Mesothelial cell of epicardium (in vitro differentiated cells): ENCODE measurements at regions not wholly inside any gene's neighbourhood (a gene's known extent, or its start where the extent isn't known, plus 50 kb on each side); places are given as distances from the start of the nearest gene placed in this dataset.

Experiments used
- DNase-seq, 2 experiments: peaks; one replicate each; pipeline ENCODE4 v3.0.0; 2021; ENCODE audit warnings: low spot score in 2 of 2; ENCODE audit not compliant: unreplicated experiment in 2 of 2
- H3K27ac Mint-ChIP-seq: 2 replicates; pipeline ENCODE4 v1.8.0; 2021; ENCODE audit warnings: mixed read lengths
- H3K27me3 Mint-ChIP-seq: 2 replicates; pipeline ENCODE4 v1.8.0; 2021; ENCODE audit warnings: low read depth, mixed read lengths
- H3K36me3 Mint-ChIP-seq: 2 replicates; pipeline ENCODE4 v1.8.0; 2021; ENCODE audit warnings: mixed read lengths
- H3K4me1 Mint-ChIP-seq: 2 replicates; pipeline ENCODE4 v1.8.0; 2021; ENCODE audit warnings: mixed read lengths
- H3K4me3 Mint-ChIP-seq: 2 replicates; pipeline ENCODE4 v1.8.0; 2021; ENCODE audit warnings: mild to moderate bottlenecking, moderate library complexity, mixed read lengths
- H3K9me3 Mint-ChIP-seq: 2 replicates; pipeline ENCODE4 v1.8.0; 2021; ENCODE audit warnings: mixed read lengths
- TF ChIP-seq, protein P1 (sequence below): fragments of 200-600 bp; sonication (generic); IDR thresholded peaks from one replicate; pipeline ENCODE4 v1.5.0; 2021; ENCODE audit warnings: antibody characterized with exemption; ENCODE audit not compliant: unreplicated experiment

DNA sequence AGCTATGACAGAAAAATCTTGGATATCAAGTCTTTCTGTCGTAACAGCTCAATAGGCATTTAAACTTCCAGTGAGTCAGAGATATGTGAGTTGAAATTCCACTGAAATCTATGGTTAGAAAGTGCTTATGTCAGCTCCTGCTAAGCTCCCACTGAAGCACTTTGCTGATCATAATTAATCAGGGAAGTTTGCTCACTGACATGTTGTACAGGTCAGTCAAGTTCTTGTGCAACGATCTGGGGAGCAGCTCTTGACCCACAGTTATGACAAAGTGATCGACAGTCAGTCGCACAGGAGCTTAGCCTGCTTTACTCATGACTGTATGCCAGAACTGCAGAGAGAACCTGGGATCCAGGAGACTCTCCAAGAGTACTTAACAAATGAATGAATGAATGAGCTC lies 453.5 kb downstream of the SOX2 start:
- DNase-seq = no peak
- H3K36me3 Mint-ChIP-seq = no peaks in the 10 kb centered on the region
- no peak overlapping the region for H3K4me3 Mint-ChIP-seq
- no peaks in the 10 kb centered on the region for H3K27me3 Mint-ChIP-seq
- H3K9me3 Mint-ChIP-seq = no peaks in the 10 kb centered on the region
- H3K4me1 Mint-ChIP-seq = peaks cover 3% of the 10 kb centered on the region
- H3K27ac Mint-ChIP-seq = no peak overlapping the region
- TF ChIP-seq, protein P1, sequence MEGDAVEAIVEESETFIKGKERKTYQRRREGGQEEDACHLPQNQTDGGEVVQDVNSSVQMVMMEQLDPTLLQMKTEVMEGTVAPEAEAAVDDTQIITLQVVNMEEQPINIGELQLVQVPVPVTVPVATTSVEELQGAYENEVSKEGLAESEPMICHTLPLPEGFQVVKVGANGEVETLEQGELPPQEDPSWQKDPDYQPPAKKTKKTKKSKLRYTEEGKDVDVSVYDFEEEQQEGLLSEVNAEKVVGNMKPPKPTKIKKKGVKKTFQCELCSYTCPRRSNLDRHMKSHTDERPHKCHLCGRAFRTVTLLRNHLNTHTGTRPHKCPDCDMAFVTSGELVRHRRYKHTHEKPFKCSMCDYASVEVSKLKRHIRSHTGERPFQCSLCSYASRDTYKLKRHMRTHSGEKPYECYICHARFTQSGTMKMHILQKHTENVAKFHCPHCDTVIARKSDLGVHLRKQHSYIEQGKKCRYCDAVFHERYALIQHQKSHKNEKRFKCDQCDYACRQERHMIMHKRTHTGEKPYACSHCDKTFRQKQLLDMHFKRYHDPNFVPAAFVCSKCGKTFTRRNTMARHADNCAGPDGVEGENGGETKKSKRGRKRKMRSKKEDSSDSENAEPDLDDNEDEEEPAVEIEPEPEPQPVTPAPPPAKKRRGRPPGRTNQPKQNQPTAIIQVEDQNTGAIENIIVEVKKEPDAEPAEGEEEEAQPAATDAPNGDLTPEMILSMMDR = no peak

DNA sequence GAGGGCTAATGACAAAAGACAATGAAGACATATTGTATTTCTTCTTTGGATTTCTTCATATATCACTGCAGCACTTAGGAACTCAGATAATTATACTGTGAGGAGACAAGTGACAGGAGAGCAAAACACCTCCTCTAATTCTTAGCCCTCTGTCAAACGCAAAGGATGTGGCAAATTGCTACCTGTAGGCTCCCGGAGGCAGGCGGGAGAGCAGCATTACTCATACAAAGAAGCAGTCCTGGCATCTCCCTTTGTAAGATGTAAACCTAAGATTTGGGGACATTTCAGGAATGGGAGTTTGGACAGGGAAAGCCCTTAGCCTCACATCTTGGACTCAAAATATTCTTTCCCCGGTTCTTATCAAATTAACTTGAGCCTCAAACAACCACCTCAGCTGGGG lies 460.8 kb downstream of the SOX2 start:
- H3K4me3 Mint-ChIP-seq = no peak overlapping the region
- TF ChIP-seq, protein P1 = no peak
- H3K36me3 Mint-ChIP-seq = no peaks in the 10 kb centered on the region
- DNase-seq = no peak
- no peak overlapping the region for H3K27ac Mint-ChIP-seq
- no peaks in the 10 kb centered on the region for H3K4me1 Mint-ChIP-seq
- peaks cover 29% of the 10 kb centered on the region for H3K27me3 Mint-ChIP-seq
- H3K9me3 Mint-ChIP-seq = no peaks in the 10 kb centered on the region

DNA sequence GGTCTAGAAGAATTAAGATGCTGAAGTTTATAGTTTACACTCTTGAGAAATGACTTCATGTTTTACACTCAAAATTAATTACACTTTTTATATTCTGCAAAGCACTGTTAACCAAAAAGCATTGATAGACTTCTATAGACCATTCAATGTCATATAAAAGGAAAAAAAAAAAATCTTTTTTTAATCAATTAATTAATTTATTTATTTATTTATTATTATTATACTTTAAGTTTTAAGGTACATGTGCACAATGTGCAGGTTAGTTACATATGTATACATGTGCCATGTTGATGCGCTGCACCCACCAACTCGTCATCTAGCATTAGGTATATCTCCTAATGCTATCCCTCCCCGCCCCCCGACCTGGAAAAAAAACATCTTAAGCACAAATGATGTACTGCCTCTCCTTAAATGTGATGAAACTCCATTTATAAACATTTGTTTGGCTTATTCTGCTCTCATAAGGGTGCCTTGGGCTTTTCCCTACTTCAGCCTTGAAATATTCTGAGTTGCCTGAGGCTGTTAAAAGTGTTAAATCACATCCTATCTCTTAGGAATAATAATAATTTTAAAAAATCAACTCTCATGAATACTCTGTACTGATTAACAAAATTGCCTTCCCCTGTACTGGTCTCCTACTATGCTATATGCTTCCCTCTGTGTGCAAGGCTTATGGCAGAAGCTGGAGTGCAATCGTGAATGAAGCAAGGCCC lies 466.9 kb downstream of the SOX2 start:
- DNase-seq = no peak
- Mint-ChIP-seq H3K9me3 (no peaks in the 10 kb centered on the region), H3K4me1 (peaks cover 8% of the 10 kb centered on the region), H3K27ac (no peak overlapping the region), H3K36me3 (no peaks in the 10 kb centered on the region), H3K27me3 (peaks cover 23% of the 10 kb centered on the region), H3K4me3 (no peak overlapping the region)
- TF ChIP-seq, protein P1 = no peak

DNA sequence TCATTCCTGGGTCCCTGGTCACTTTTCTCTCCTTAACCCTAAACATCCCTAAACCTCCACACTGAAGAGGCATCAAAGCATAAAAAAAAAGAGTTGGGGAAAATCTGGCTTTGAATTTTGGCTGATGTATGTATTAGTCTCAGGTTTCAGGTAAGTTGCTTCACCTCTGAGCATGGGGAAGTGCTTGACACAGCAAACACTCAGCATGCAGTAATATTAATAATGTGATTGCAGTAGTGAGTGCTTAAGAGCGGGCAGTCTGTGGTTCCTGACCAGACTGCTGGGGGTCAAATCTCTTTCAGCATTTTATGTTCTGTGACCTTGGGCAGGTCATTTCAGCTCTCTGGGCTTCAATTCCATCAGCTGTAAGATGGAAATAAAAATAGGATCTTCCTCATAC lies 467.9 kb downstream of the SOX2 start:
- Mint-ChIP-seq H3K4me1 (peaks cover 8% of the 10 kb centered on the region), H3K36me3 (no peaks in the 10 kb centered on the region), H3K27me3 (peaks cover 25% of the 10 kb centered on the region), H3K9me3 (no peaks in the 10 kb centered on the region), H3K4me3 (no peak overlapping the region), H3K27ac (no peak overlapping the region)
- TF ChIP-seq, protein P1 = no peak
- DNase-seq = no peak

DNA sequence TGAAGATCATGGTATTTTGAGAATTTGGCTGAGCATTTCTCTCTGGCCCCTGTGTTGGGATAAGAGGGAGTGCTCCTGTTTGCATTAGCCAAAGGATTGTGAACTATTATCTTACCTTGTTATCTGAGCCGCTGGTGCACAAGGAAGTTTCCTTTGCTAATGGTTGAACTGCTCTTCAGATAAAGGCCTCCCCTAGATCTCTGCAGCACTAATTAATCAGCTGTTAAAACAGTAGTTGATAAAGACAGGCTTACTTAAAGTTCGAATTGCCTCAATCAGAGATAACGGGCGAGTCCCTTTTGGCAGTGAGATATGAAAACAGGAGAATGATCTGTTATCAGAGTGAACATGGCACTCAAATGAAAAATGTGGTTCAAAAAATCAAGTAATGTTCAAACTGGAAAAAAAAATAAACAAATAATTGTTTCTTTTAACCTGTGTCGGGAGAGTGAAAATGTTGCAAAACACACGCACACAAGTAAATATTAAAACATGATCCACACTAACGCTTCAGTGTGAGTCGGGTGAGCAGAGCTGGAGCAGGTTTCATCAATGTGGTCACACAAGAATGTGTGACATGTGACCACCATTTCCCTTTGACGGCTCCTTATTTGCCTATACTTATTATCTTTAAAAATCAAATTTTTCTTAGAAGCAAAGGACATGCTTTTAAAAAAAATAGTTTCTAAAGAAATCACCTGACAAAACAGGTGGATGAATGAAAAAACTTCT lies 469.1 kb downstream of the SOX2 start:
- DNase-seq = no peak
- no peak overlapping the region for H3K27ac Mint-ChIP-seq
- no peak overlapping the region for H3K4me3 Mint-ChIP-seq
- H3K9me3 Mint-ChIP-seq = no peaks in the 10 kb centered on the region
- peaks cover 8% of the 10 kb centered on the region for H3K4me1 Mint-ChIP-seq
- no peaks in the 10 kb centered on the region for H3K36me3 Mint-ChIP-seq
- TF ChIP-seq, protein P1 = no peak
- peaks cover 21% of the 10 kb centered on the region for H3K27me3 Mint-ChIP-seq
